Mesothelial cell of epicardium (in vitro differentiated cells): ENCODE measurements at regions not wholly inside any gene's neighbourhood (a gene's known extent, or its start where the extent isn't known, plus 50 kb on each side); places are given as distances from the start of the nearest gene placed in this dataset.

Source experiments
- DNase-seq, 2 experiments: peaks; one replicate each; pipeline ENCODE4 v3.0.0; 2021; ENCODE audit warnings: low spot score in 2 of 2; ENCODE audit not compliant: unreplicated experiment in 2 of 2
- H3K27ac Mint-ChIP-seq: 2 replicates; pipeline ENCODE4 v1.8.0; 2021; ENCODE audit warnings: mixed read lengths
- H3K27me3 Mint-ChIP-seq: 2 replicates; pipeline ENCODE4 v1.8.0; 2021; ENCODE audit warnings: low read depth, mixed read lengths
- H3K36me3 Mint-ChIP-seq: 2 replicates; pipeline ENCODE4 v1.8.0; 2021; ENCODE audit warnings: mixed read lengths
- H3K4me1 Mint-ChIP-seq: 2 replicates; pipeline ENCODE4 v1.8.0; 2021; ENCODE audit warnings: mixed read lengths
- H3K4me3 Mint-ChIP-seq: 2 replicates; pipeline ENCODE4 v1.8.0; 2021; ENCODE audit warnings: mild to moderate bottlenecking, moderate library complexity, mixed read lengths
- H3K9me3 Mint-ChIP-seq: 2 replicates; pipeline ENCODE4 v1.8.0; 2021; ENCODE audit warnings: mixed read lengths
- CTCF ChIP-seq: fragments of 200-600 bp; sonication (generic); IDR thresholded peaks from one replicate; pipeline ENCODE4 v1.5.0; 2021; ENCODE audit warnings: antibody characterized with exemption; ENCODE audit not compliant: unreplicated experiment

- TF ChIP-seq CTCF = no peak
- peaks cover 20% of the 10 kb centered on the region for H3K36me3 Mint-ChIP-seq
- no peak overlapping the region for H3K27ac Mint-ChIP-seq
- H3K27me3 Mint-ChIP-seq = no peaks in the 10 kb centered on the region
- H3K9me3 Mint-ChIP-seq = peaks cover 24% of the 10 kb centered on the region
- no peak for DNase-seq
- H3K4me3 Mint-ChIP-seq = no peak overlapping the region
- peaks cover under 1% of the 10 kb centered on the region for H3K4me1 Mint-ChIP-seq
These were observed 119.1 kb downstream of the ENC1 start for GRCh38 chr5:74521401-74521800.

- H3K27ac Mint-ChIP-seq = no peak overlapping the region
- no peak for TF ChIP-seq CTCF
- no peaks in the 10 kb centered on the region for H3K27me3 Mint-ChIP-seq
- DNase-seq = no peak
- H3K9me3 Mint-ChIP-seq = peaks cover 13% of the 10 kb centered on the region
- peaks cover 13% of the 10 kb centered on the region for H3K36me3 Mint-ChIP-seq
- H3K4me1 Mint-ChIP-seq = peaks cover 6% of the 10 kb centered on the region
- H3K4me3 Mint-ChIP-seq = no peak overlapping the region
These were observed 120.8 kb downstream of the ENC1 start for GRCh38 chr5:74519679-74520078.

GRCh38 chr5:74519161-74519571 is 121.4 kb downstream of the ENC1 start:
- DNase-seq = no peak
- no peak for TF ChIP-seq CTCF
- peaks cover 9% of the 10 kb centered on the region for H3K9me3 Mint-ChIP-seq

GRCh38 chr5:74517700-74518099 is 122.8 kb downstream of the ENC1 start:
- H3K9me3 Mint-ChIP-seq = no peaks in the 10 kb centered on the region
- H3K36me3 Mint-ChIP-seq = peaks cover under 1% of the 10 kb centered on the region
- no peak overlapping the region for H3K27ac Mint-ChIP-seq
- no peak for TF ChIP-seq CTCF
- no peak for DNase-seq
- peaks cover 6% of the 10 kb centered on the region for H3K4me1 Mint-ChIP-seq
- H3K27me3 Mint-ChIP-seq = no peaks in the 10 kb centered on the region
- H3K4me3 Mint-ChIP-seq = no peak overlapping the region

More at GRCh38 chr5:74519161-74519571, 121.4 kb downstream of the ENC1 start:
- Mint-ChIP-seq H3K4me1 (peaks cover 6% of the 10 kb centered on the region), H3K27me3 (no peaks in the 10 kb centered on the region), H3K36me3 (peaks cover 10% of the 10 kb centered on the region), H3K4me3 (no peak overlapping the region), H3K27ac (no peak overlapping the region)

- Mint-ChIP-seq H3K4me1 (peaks cover 6% of the 10 kb centered on the region), H3K27ac (no peak overlapping the region), H3K4me3 (no peak overlapping the region), H3K36me3 (no peaks in the 10 kb centered on the region), H3K9me3 (no peaks in the 10 kb centered on the region), H3K27me3 (no peaks in the 10 kb centered on the region)
- TF ChIP-seq CTCF = no peak
- DNase-seq = no peak
These were observed 124.3 kb downstream of the ENC1 start for GRCh38 chr5:74516211-74516636.
